ENCODE measurements at regions not wholly inside any gene's neighbourhood (a gene's known extent, or its start where the extent isn't known, plus 50 kb on each side); places are given as distances from the start of the nearest gene placed in this dataset.
"Not testable (repeated sequence)": the region's sequence is repeated elsewhere in the genome, so short reads cannot be mapped to it uniquely, and the experiment has no call there.

GRCh38 chr11:25587496-25587895 lies 744.4 kb upstream of the ANO3 start:
- H3K4me3 ChIP-seq (ENCODE audit: low read length): no peak overlapping the region
- no peak for DNase-seq (ENCODE audit: low read depth, low spot score)

GRCh38 chr11:25593221-25593620 lies 738.7 kb upstream of the ANO3 start:
- DNase-seq (ENCODE audit: low read depth, low spot score): no peak
- no peak overlapping the region for H3K4me3 ChIP-seq (ENCODE audit: low read length)

GRCh38 chr11:25596701-25597100 lies 735.2 kb upstream of the ANO3 start:
- H3K4me3 ChIP-seq (ENCODE audit: low read length): no peak overlapping the region
- no peak for DNase-seq (ENCODE audit: low read depth, low spot score)

- no peak for DNase-seq (ENCODE audit: low read depth, low spot score)
- H3K4me3 ChIP-seq (ENCODE audit: low read length): no peak overlapping the region
Measured at GRCh38 chr11:25597696-25598095, 734.2 kb upstream of the ANO3 start.

- no peak overlapping the region for H3K4me3 ChIP-seq (ENCODE audit: low read length)
- no peak for DNase-seq (ENCODE audit: low read depth, low spot score)
Measured at GRCh38 chr11:25602149-25602548, 729.8 kb upstream of the ANO3 start.

- DNase-seq (ENCODE audit: low read depth, low spot score): no peak
- no peak overlapping the region for H3K4me3 ChIP-seq (ENCODE audit: low read length)
Measured at GRCh38 chr11:25602959-25603358, 729.0 kb upstream of the ANO3 start.

- DNase-seq (ENCODE audit: low read depth, low spot score): no peak
- H3K4me3 ChIP-seq (ENCODE audit: low read length): no peak overlapping the region
Measured at GRCh38 chr11:25612806-25613205, 719.1 kb upstream of the ANO3 start.

- no peak for DNase-seq (ENCODE audit: low read depth, low spot score)
- H3K4me3 ChIP-seq (ENCODE audit: low read length): no peak overlapping the region
Measured at GRCh38 chr11:25613451-25613850, 718.5 kb upstream of the ANO3 start.

- DNase-seq (ENCODE audit: low read depth, low spot score): no peak
- H3K4me3 ChIP-seq (ENCODE audit: low read length): no peak overlapping the region
Measured at GRCh38 chr11:25613865-25614264, 718.1 kb upstream of the ANO3 start.

- H3K4me3 ChIP-seq (ENCODE audit: low read length): no peak overlapping the region
Measured at GRCh38 chr11:25615069-25615468, 716.9 kb upstream of the ANO3 start.

GRCh38 chr11:25615841-25616240 lies 716.1 kb upstream of the ANO3 start:
- no peak for DNase-seq (ENCODE audit: low read depth, low spot score)
- no peak overlapping the region for H3K4me3 ChIP-seq (ENCODE audit: low read length)

More at GRCh38 chr11:25615069-25615468, 716.9 kb upstream of the ANO3 start:
- DNase-seq (ENCODE audit: low read depth, low spot score): no peak

- no peak for DNase-seq (ENCODE audit: low read depth, low spot score)
Measured at GRCh38 chr11:25625094-25625493, 706.8 kb upstream of the ANO3 start.

GRCh38 chr11:25628030-25628429 lies 703.9 kb upstream of the ANO3 start:
- DNase-seq (ENCODE audit: low read depth, low spot score): no peak
- H3K4me3 ChIP-seq (ENCODE audit: low read length): no peak overlapping the region

More at GRCh38 chr11:25625094-25625493, 706.8 kb upstream of the ANO3 start:
- no peak overlapping the region for H3K4me3 ChIP-seq (ENCODE audit: low read length)

GRCh38 chr11:25633230-25633629 lies 698.7 kb upstream of the ANO3 start:
- H3K4me3 ChIP-seq (ENCODE audit: low read length): no peak overlapping the region
- DNase-seq (ENCODE audit: low read depth, low spot score): no peak

- not testable (repeated sequence) for H3K4me3 ChIP-seq (ENCODE audit: low read length); DNase-seq (ENCODE audit: low read depth, low spot score)
Measured at GRCh38 chr11:25649220-25649619, 682.7 kb upstream of the ANO3 start.

- DNase-seq (ENCODE audit: low read depth, low spot score): no peak
Measured at GRCh38 chr11:25650319-25650718, 681.6 kb upstream of the ANO3 start.

GRCh38 chr11:25655636-25656035 lies 676.3 kb upstream of the ANO3 start:
- no peak for DNase-seq (ENCODE audit: low read depth, low spot score)

More at GRCh38 chr11:25650319-25650718, 681.6 kb upstream of the ANO3 start:
- H3K4me3 ChIP-seq (ENCODE audit: low read length): no peak overlapping the region

GRCh38 chr11:25658916-25659315 lies 673.0 kb upstream of the ANO3 start:
- no peak for DNase-seq (ENCODE audit: low read depth, low spot score)
- no peak overlapping the region for H3K4me3 ChIP-seq (ENCODE audit: low read length)

More at GRCh38 chr11:25655636-25656035, 676.3 kb upstream of the ANO3 start:
- H3K4me3 ChIP-seq (ENCODE audit: low read length): no peak overlapping the region

GRCh38 chr11:25659706-25660105 lies 672.2 kb upstream of the ANO3 start:
- DNase-seq (ENCODE audit: low read depth, low spot score): no peak
- H3K4me3 ChIP-seq (ENCODE audit: low read length): no peak overlapping the region

- no peak overlapping the region for H3K4me3 ChIP-seq (ENCODE audit: low read length)
- no peak for DNase-seq (ENCODE audit: low read depth, low spot score)
Measured at GRCh38 chr11:25667871-25668270, 664.1 kb upstream of the ANO3 start.

GRCh38 chr11:25691959-25692358 lies 640.0 kb upstream of the ANO3 start:
- H3K4me3 ChIP-seq (ENCODE audit: low read length): no peak overlapping the region
- DNase-seq (ENCODE audit: low read depth, low spot score): no peak

GRCh38 chr11:25702417-25702816 lies 629.5 kb upstream of the ANO3 start:
- no peak for DNase-seq (ENCODE audit: low read depth, low spot score)
- H3K4me3 ChIP-seq (ENCODE audit: low read length): no peak overlapping the region

Data from Jurkat, Clone E6-1 (cell line).